GM23338 (cell line): ENCODE measurements at regions not wholly inside any gene's neighbourhood (a gene's known extent, or its start where the extent isn't known, plus 50 kb on each side); places are given as distances from the start of the nearest gene placed in this dataset.

ENCODE experiments used
- ATAC-seq: fragments of 200-7000 bp; cut with Tn5 transposase; 3 replicates; pipeline ENCODE4 v1.9.1; 2020
- DNase-seq: peaks from one replicate; pipeline ENCODE4 v3.0.0-alpha.2; 2015; ENCODE audit warnings: low spot score
- H2AFZ ChIP-seq: fragments of 200-600 bp; sonication (generic); 2 replicates; pipeline ENCODE4 v1.8.0; 2016; ENCODE audit warnings: antibody characterized with exemption, mild to moderate bottlenecking, moderate library complexity
- H3F3A ChIP-seq: fragments of 200-600 bp; sonication (generic); replicated peaks from 2 replicates; pipeline ENCODE4 v1.8.0; 2017; ENCODE audit warnings: antibody characterized with exemption, mixed run types, low read depth
- H3K27ac ChIP-seq: fragments of 200-600 bp; sonication (generic); 2 replicates; pipeline ENCODE4 v1.6.1; 2016; ENCODE audit warnings: low read depth
- H3K27me3 ChIP-seq: fragments of 200-600 bp; sonication (generic); 2 replicates; pipeline ENCODE4 v1.8.0; 2016; ENCODE audit warnings: mild to moderate bottlenecking, mixed run types, moderate library complexity; ENCODE audit not compliant: insufficient read depth
- H3K36me3 ChIP-seq: fragments of 200-600 bp; sonication (generic); 2 replicates; pipeline ENCODE4 v1.8.0; 2016; ENCODE audit warnings: mild to moderate bottlenecking; ENCODE audit not compliant: insufficient read depth
- H3K4me1 ChIP-seq: fragments of 200-600 bp; sonication (generic); 2 replicates; pipeline ENCODE4 v1.8.0; 2016; ENCODE audit warnings: mild to moderate bottlenecking, moderate library complexity; ENCODE audit not compliant: insufficient read depth
- H3K4me2 ChIP-seq: fragments of 200-600 bp; sonication (generic); 2 replicates; pipeline ENCODE4 v1.7.1; 2017; ENCODE audit warnings: mixed run types
- H3K4me3 ChIP-seq: fragments of 200-600 bp; sonication (generic); 2 replicates; pipeline ENCODE4 v1.6.1; 2016; ENCODE audit warnings: mixed run types
- H3K79me2 ChIP-seq: fragments of 200-600 bp; sonication (generic); replicated peaks from 2 replicates; pipeline ENCODE4 v1.8.0; 2017; ENCODE audit warnings: mild to moderate bottlenecking; ENCODE audit not compliant: insufficient read depth
- H3K9me2 ChIP-seq: fragments of 200-600 bp; sonication (generic); 2 replicates; pipeline ENCODE4 v1.8.0; 2017; ENCODE audit not compliant: insufficient read depth
- H4K20me1 ChIP-seq: fragments of 200-600 bp; sonication (generic); replicated peaks from 2 replicates; pipeline ENCODE4 v1.8.0; 2017; ENCODE audit warnings: mild to moderate bottlenecking; ENCODE audit not compliant: insufficient read depth
- H3K27ac Mint-ChIP-seq: 2 replicates; pipeline ENCODE4 v1.8.0; 2020; ENCODE audit warnings: inconsistent platforms, mild to moderate bottlenecking, moderate library complexity, mixed read lengths
- H3K27me3 Mint-ChIP-seq: 3 replicates; pipeline ENCODE4 v1.8.0; 2022; ENCODE audit warnings: low read depth, mild to moderate bottlenecking, moderate library complexity, mixed read lengths, inconsistent platforms; ENCODE audit not compliant: insufficient read depth, poor library complexity
- H3K36me3 Mint-ChIP-seq: 3 replicates; pipeline ENCODE4 v1.8.0; 2021; ENCODE audit warnings: low read depth, mild to moderate bottlenecking, inconsistent platforms, moderate library complexity, mixed read lengths
- H3K4me1 Mint-ChIP-seq: 3 replicates; pipeline ENCODE4 v1.8.0; 2020; ENCODE audit warnings: mild to moderate bottlenecking, inconsistent platforms, mixed read lengths
- H3K4me3 Mint-ChIP-seq: 3 replicates; pipeline ENCODE4 v1.8.0; 2021; ENCODE audit warnings: moderate library complexity, mild to moderate bottlenecking, inconsistent platforms, mixed read lengths
- H3K9me3 Mint-ChIP-seq: 3 replicates; pipeline ENCODE4 v1.8.0; 2020; ENCODE audit warnings: moderate library complexity, mild to moderate bottlenecking, inconsistent platforms, mixed read lengths
- CREB1 ChIP-seq: fragments of 250-450 bp; sonication (Bioruptor Pico); IDR thresholded peaks from 2 replicates; pipeline ENCODE4 v1.5.0; 2020; ENCODE audit warnings: low read depth, mild to moderate bottlenecking, moderate library complexity
- EZH2 ChIP-seq: fragments of 200-600 bp; sonication (generic); IDR thresholded peaks from one replicate; pipeline ENCODE4 v1.8.0; 2017; ENCODE audit warnings: antibody characterized with exemption, mild to moderate bottlenecking, low read depth; ENCODE audit not compliant: unreplicated experiment
- JUNB ChIP-seq: IDR thresholded peaks from one replicate; pipeline ENCODE4 v1.6.1; 2016; ENCODE audit warnings: antibody characterized with exemption; ENCODE audit not compliant: unreplicated experiment
- POLR2AphosphoS5 ChIP-seq: IDR thresholded peaks from 2 replicates; pipeline ENCODE4 v1.6.1; 2016; ENCODE audit warnings: antibody characterized with exemption, low read depth
- STAT1 ChIP-seq: IDR thresholded peaks from one replicate; pipeline ENCODE4 v1.6.1; 2016; ENCODE audit warnings: antibody characterized with exemption; ENCODE audit not compliant: unreplicated experiment
- ZNF114 ChIP-seq: fragments of 250-450 bp; sonication (Bioruptor Pico); IDR thresholded peaks from 2 replicates; pipeline ENCODE4 v1.5.0; 2020; ENCODE audit warnings: mild to moderate bottlenecking, moderate library complexity
- TF ChIP-seq, protein P1 (sequence below): IDR thresholded peaks from 2 replicates; pipeline ENCODE4 v1.6.1; 2016; ENCODE audit warnings: antibody characterized with exemption
- TF ChIP-seq, protein P2 (sequence below): IDR thresholded peaks from one replicate; pipeline ENCODE4 v1.6.1; 2018; ENCODE audit warnings: antibody characterized with exemption; ENCODE audit not compliant: unreplicated experiment
- TF ChIP-seq, protein P3 (sequence below), 2 experiments: fragments of 200-600 bp in 1 of 2; sonication (generic) in 1 of 2; conservative IDR thresholded peaks; 2 replicates each; pipeline versions ENCODE4 v1.5.1 to v1.6.1; 2016 to 2017; ENCODE audit warnings: antibody characterized with exemption in 2 of 2, low read depth in 2 of 2, mild to moderate bottlenecking in 2 of 2, moderate library complexity in 1 of 2

DNA sequence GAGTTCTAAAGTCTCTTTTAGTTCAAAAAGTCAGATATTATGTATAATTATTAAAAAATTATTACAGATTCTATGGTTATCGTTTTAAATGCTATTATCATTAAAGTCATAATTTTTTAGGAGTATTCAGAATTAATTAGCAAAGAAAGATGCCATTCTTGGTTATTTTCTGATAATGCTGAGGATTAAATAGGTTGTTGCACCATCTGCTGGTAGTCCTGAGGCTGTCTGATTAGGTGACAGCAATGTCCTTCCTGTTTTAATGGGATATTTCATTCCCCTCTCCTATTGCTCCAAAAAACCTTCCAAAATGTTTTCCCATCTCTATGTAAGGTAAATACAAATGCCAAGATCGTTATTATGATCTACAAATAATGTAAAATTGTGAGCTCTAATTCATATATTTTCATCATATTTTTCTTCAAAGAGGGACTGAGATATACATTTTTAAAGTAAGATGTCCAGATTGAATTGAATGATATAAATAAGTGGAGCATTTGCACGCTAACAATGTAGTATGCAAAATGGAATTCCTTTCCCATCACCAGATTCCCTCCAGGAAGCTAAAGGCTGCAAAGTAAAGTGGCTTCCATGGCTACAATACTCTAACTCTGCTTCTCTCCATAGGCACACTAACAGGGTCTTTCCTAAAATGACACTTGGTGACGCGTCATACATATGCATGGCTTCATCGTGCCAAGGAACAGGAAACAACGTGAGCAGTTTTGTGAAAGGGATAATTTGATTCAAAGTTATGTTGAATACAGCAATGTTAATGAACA is 58.8 kb upstream of the AKR1E2 start:
- DNase-seq (peak; percentile 30), ATAC-seq (no peak)
- Histone ChIP-seq H3F3A (no peaks in the 10 kb centered on the region), H3K27ac (no peak overlapping the region), H4K20me1 (no peaks in the 10 kb centered on the region), H3K27me3 (no peaks in the 10 kb centered on the region), H3K4me3 (no peak overlapping the region), H2AFZ (no peak overlapping the region), H3K9me2 (no peaks in the 10 kb centered on the region), H3K4me2 (no peak overlapping the region), H3K36me3 (no peaks in the 10 kb centered on the region), H3K4me1 (peaks cover 23% of the 10 kb centered on the region), H3K79me2 (no peaks in the 10 kb centered on the region)
- peaks cover 27% of the 10 kb centered on the region for H3K4me1 Mint-ChIP-seq
- H3K27me3 Mint-ChIP-seq = no peaks in the 10 kb centered on the region
- TF ChIP-seq EZH2 = no peak
- no peak for TF ChIP-seq STAT1
- no peak for TF ChIP-seq POLR2AphosphoS5
- TF ChIP-seq, protein P1, sequence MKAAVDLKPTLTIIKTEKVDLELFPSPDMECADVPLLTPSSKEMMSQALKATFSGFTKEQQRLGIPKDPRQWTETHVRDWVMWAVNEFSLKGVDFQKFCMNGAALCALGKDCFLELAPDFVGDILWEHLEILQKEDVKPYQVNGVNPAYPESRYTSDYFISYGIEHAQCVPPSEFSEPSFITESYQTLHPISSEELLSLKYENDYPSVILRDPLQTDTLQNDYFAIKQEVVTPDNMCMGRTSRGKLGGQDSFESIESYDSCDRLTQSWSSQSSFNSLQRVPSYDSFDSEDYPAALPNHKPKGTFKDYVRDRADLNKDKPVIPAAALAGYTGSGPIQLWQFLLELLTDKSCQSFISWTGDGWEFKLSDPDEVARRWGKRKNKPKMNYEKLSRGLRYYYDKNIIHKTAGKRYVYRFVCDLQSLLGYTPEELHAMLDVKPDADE = no peak
- no peak for TF ChIP-seq JUNB
- TF ChIP-seq, protein P2, sequence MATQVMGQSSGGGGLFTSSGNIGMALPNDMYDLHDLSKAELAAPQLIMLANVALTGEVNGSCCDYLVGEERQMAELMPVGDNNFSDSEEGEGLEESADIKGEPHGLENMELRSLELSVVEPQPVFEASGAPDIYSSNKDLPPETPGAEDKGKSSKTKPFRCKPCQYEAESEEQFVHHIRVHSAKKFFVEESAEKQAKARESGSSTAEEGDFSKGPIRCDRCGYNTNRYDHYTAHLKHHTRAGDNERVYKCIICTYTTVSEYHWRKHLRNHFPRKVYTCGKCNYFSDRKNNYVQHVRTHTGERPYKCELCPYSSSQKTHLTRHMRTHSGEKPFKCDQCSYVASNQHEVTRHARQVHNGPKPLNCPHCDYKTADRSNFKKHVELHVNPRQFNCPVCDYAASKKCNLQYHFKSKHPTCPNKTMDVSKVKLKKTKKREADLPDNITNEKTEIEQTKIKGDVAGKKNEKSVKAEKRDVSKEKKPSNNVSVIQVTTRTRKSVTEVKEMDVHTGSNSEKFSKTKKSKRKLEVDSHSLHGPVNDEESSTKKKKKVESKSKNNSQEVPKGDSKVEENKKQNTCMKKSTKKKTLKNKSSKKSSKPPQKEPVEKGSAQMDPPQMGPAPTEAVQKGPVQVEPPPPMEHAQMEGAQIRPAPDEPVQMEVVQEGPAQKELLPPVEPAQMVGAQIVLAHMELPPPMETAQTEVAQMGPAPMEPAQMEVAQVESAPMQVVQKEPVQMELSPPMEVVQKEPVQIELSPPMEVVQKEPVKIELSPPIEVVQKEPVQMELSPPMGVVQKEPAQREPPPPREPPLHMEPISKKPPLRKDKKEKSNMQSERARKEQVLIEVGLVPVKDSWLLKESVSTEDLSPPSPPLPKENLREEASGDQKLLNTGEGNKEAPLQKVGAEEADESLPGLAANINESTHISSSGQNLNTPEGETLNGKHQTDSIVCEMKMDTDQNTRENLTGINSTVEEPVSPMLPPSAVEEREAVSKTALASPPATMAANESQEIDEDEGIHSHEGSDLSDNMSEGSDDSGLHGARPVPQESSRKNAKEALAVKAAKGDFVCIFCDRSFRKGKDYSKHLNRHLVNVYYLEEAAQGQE = no peak
- TF ChIP-seq CREB1 (CRISPR knock-in tag) = no peak
- TF ChIP-seq, protein P3, sequence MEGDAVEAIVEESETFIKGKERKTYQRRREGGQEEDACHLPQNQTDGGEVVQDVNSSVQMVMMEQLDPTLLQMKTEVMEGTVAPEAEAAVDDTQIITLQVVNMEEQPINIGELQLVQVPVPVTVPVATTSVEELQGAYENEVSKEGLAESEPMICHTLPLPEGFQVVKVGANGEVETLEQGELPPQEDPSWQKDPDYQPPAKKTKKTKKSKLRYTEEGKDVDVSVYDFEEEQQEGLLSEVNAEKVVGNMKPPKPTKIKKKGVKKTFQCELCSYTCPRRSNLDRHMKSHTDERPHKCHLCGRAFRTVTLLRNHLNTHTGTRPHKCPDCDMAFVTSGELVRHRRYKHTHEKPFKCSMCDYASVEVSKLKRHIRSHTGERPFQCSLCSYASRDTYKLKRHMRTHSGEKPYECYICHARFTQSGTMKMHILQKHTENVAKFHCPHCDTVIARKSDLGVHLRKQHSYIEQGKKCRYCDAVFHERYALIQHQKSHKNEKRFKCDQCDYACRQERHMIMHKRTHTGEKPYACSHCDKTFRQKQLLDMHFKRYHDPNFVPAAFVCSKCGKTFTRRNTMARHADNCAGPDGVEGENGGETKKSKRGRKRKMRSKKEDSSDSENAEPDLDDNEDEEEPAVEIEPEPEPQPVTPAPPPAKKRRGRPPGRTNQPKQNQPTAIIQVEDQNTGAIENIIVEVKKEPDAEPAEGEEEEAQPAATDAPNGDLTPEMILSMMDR (conservative IDR thresholded peaks at IDR 0.05; ENCODE audit: low read depth in 2 of 2) = peak; percentile 69 to 74
- TF ChIP-seq ZNF114 (CRISPR knock-in tag) = no peak
- no peak overlapping the region for H3K4me3 Mint-ChIP-seq
- H3K27ac Mint-ChIP-seq = no peak overlapping the region
- no peaks in the 10 kb centered on the region for H3K36me3 Mint-ChIP-seq
- no peaks in the 10 kb centered on the region for H3K9me3 Mint-ChIP-seq
